SK-N-SH treated with all-trans-retinoic acid at 6 μM for 48 hours (cell line): ENCODE measurements at regions not wholly inside any gene's neighbourhood (a gene's known extent, or its start where the extent isn't known, plus 50 kb on each side); places are given as distances from the start of the nearest gene placed in this dataset.

Experiments used
- PATZ1 ChIP-seq: fragments of 250-450 bp; sonication (Bioruptor Pico); IDR thresholded peaks from 2 replicates; pipeline ENCODE4 v1.8.0; 2020; ENCODE audit warnings: mild to moderate bottlenecking, moderate library complexity, borderline replicate concordance
- POU6F1 ChIP-seq: fragments of 250-450 bp; sonication (Bioruptor Pico); IDR thresholded peaks from 2 replicates; pipeline ENCODE4 v1.8.0; 2021; ENCODE audit warnings: low read depth, mild to moderate bottlenecking, moderate library complexity, borderline replicate concordance
- RARB ChIP-seq: fragments of 250-450 bp; sonication (Bioruptor Pico); IDR thresholded peaks from 2 replicates; pipeline ENCODE4 v1.8.0; 2021; ENCODE audit warnings: mild to moderate bottlenecking, moderate library complexity
- TCF4 ChIP-seq: fragments of 250-450 bp; sonication (Bioruptor Pico); IDR thresholded peaks from 2 replicates; pipeline ENCODE4 v1.8.0; 2021; ENCODE audit warnings: mild to moderate bottlenecking, moderate library complexity, borderline replicate concordance
- TF ChIP-seq, protein P1 (sequence below): fragments of 250-450 bp; sonication (Bioruptor Pico); IDR thresholded peaks from 2 replicates; pipeline ENCODE4 v1.5.1; 2020; ENCODE audit warnings: low read depth, mild to moderate bottlenecking, moderate library complexity

GRCh38 chr2:52512760-52513159 is 1254.8 kb upstream of the CHAC2 start:
- TF ChIP-seq RARB (CRISPR knock-in tag) = no peak
- TF ChIP-seq TCF4 (CRISPR knock-in tag) = no peak
- no peak for TF ChIP-seq PATZ1
- TF ChIP-seq POU6F1 (CRISPR knock-in tag) = no peak
- TF ChIP-seq, protein P1, sequence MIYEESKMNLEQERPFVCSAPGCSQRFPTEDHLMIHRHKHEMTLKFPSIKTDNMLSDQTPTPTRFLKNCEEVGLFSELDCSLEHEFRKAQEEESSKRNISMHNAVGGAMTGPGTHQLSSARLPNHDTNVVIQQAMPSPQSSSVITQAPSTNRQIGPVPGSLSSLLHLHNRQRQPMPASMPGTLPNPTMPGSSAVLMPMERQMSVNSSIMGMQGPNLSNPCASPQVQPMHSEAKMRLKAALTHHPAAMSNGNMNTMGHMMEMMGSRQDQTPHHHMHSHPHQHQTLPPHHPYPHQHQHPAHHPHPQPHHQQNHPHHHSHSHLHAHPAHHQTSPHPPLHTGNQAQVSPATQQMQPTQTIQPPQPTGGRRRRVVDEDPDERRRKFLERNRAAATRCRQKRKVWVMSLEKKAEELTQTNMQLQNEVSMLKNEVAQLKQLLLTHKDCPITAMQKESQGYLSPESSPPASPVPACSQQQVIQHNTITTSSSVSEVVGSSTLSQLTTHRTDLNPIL (CRISPR knock-in tag) = no peak
